Stimulated activated CD8-positive, alpha-beta memory T cell treated with anti-CD3 and anti-CD28 coated beads, Interleukin-4, amount 100 ng/mL, for 48 hours (primary cell): ENCODE measurements at regions not wholly inside any gene's neighbourhood (a gene's known extent, or its start where the extent isn't known, plus 50 kb on each side); places are given as distances from the start of the nearest gene placed in this dataset.
"Not testable (repeated sequence)": the region's sequence is repeated elsewhere in the genome, so short reads cannot be mapped to it uniquely, and the experiment has no call there.

ENCODE experiments used
- DNase-seq: peaks from one replicate; pipeline ENCODE4 v3.0.0-alpha.2; 2020

GRCh38 chr2:87695596-87696323 lies 52.1 kb upstream of the PLGLB2 start:
- DNase-seq, result not testable (repeated sequence)
